CD14-positive monocyte (primary cell): ENCODE measurements at regions not wholly inside any gene's neighbourhood (a gene's known extent, or its start where the extent isn't known, plus 50 kb on each side); places are given as distances from the start of the nearest gene placed in this dataset.
A peak's percentile ranks its signal among the peaks of the same experiment; 100 is the strongest.

ENCODE experiments used
- DNase-seq, 3 donors: peaks; one replicate each; pipeline ENCODE4 v3.0.0-alpha.2; 2011 to 2022
- H2AFZ ChIP-seq: 2 replicates; pipeline ENCODE4 v1.6.0; 2012; ENCODE audit warnings: mild to moderate bottlenecking, low read depth, low read length, inconsistent platforms; ENCODE audit not compliant: insufficient read depth, poor library complexity, severe bottlenecking
- H3K27ac ChIP-seq, 2 donors: 1 replicate in 1 of 2; 2 replicates in 1 of 2; pipeline ENCODE4 v1.5.1; 2012 to 2013; ENCODE audit warnings: low read length in 2 of 2, control low read depth in 1 of 2, inconsistent platforms in 1 of 2, low read depth in 1 of 2, mild to moderate bottlenecking in 1 of 2
- H3K27me3 ChIP-seq, 2 donors: one replicate each; pipeline versions ENCODE4 v1.6.0 to v1.6.1; 2011 to 2013; ENCODE audit warnings: low read length in 2 of 2; ENCODE audit not compliant: control insufficient read depth in 2 of 2, insufficient read depth in 2 of 2
- H3K36me3 ChIP-seq, 2 donors: replicated peaks in 1 of 2; 1 replicate in 1 of 2; 2 replicates in 1 of 2; pipeline versions ENCODE4 v1.5.1 to v1.6.1; 2012 to 2013; ENCODE audit warnings: low read length in 2 of 2, control low read depth in 1 of 2, inconsistent platforms in 1 of 2, mild to moderate bottlenecking in 1 of 2; ENCODE audit not compliant: insufficient read depth in 2 of 2, control insufficient read depth in 1 of 2
- H3K4me1 ChIP-seq, 2 donors: 1 replicate in 1 of 2; 2 replicates in 1 of 2; pipeline versions ENCODE4 v1.5.1 to v1.6.1; 2012 to 2013; ENCODE audit warnings: low read length in 2 of 2, control low read depth in 1 of 2, inconsistent platforms in 1 of 2, mild to moderate bottlenecking in 1 of 2, moderate library complexity in 1 of 2; ENCODE audit not compliant: insufficient read depth in 2 of 2, control insufficient read depth in 1 of 2
- H3K4me2 ChIP-seq: replicated peaks from 2 replicates; pipeline ENCODE3; 2012; ENCODE audit warnings: low read length, moderate library complexity, mild to moderate bottlenecking; ENCODE audit not compliant: poor library complexity, severe bottlenecking; ENCODE audit errors: extremely low read depth
- H3K4me3 ChIP-seq, 3 experiments: fragments of 200-600 bp in 1 of 3; sonication (generic) in 1 of 3; replicated peaks in 1 of 3; 1 replicate in 2 of 3; 2 replicates in 1 of 3; pipeline ENCODE4 v1.5.1; 2011 to 2013; ENCODE audit warnings: low read length in 3 of 3, mild to moderate bottlenecking in 3 of 3, control low read depth in 2 of 3, low read depth in 2 of 3, inconsistent platforms in 1 of 3, moderate library complexity in 1 of 3
- H3K79me2 ChIP-seq: 2 replicates; pipeline ENCODE4 v1.6.0; 2012; ENCODE audit warnings: mild to moderate bottlenecking, control low read depth, inconsistent platforms, low read length, moderate library complexity; ENCODE audit not compliant: insufficient read depth
- H3K9ac ChIP-seq: 2 replicates; pipeline ENCODE4 v1.6.0; 2017; ENCODE audit warnings: low read length, mild to moderate bottlenecking; ENCODE audit not compliant: insufficient read depth, poor library complexity, severe bottlenecking
- H3K9me3 ChIP-seq, 2 donors: replicated peaks in 1 of 2; 1 replicate in 1 of 2; 2 replicates in 1 of 2; pipeline versions ENCODE4 v1.5.1 to v1.6.1; 2012 to 2013; ENCODE audit warnings: low read length in 2 of 2, control low read depth in 1 of 2; ENCODE audit not compliant: control insufficient read depth in 1 of 2, insufficient read depth in 1 of 2
- H4K20me1 ChIP-seq: 2 replicates; pipeline ENCODE4 v1.6.0; 2012; ENCODE audit warnings: mild to moderate bottlenecking, low read length, control low read depth, moderate library complexity; ENCODE audit not compliant: insufficient read depth
- H3K27ac Mint-ChIP-seq, 7 donors: one replicate each; pipeline ENCODE4 v1.8.0; 2020; ENCODE audit warnings: mild to moderate bottlenecking in 7 of 7, mixed read lengths in 7 of 7, moderate library complexity in 6 of 7, inconsistent platforms in 2 of 7
- H3K27me3 Mint-ChIP-seq, 3 donors: one replicate each; pipeline ENCODE4 v1.8.0; 2021 to 2022; ENCODE audit warnings: low read depth in 3 of 3, mild to moderate bottlenecking in 3 of 3, mixed read lengths in 3 of 3, moderate library complexity in 3 of 3, inconsistent platforms in 1 of 3
- H3K36me3 Mint-ChIP-seq, 2 donors: one replicate each; pipeline ENCODE4 v1.8.0; 2020; ENCODE audit warnings: mixed read lengths in 2 of 2, inconsistent platforms in 1 of 2, mild to moderate bottlenecking in 1 of 2
- H3K4me1 Mint-ChIP-seq: one replicate; pipeline ENCODE4 v1.8.0; 2020; ENCODE audit warnings: mild to moderate bottlenecking, mixed read lengths
- H3K4me3 Mint-ChIP-seq, 2 donors: one replicate each; pipeline ENCODE4 v1.8.0; 2020; ENCODE audit warnings: mild to moderate bottlenecking in 2 of 2, mixed read lengths in 2 of 2, moderate library complexity in 1 of 2
- H3K9me3 Mint-ChIP-seq, 7 donors: one replicate each; pipeline ENCODE4 v1.8.0; 2020 to 2022; ENCODE audit warnings: mixed read lengths in 7 of 7, mild to moderate bottlenecking in 6 of 7, moderate library complexity in 6 of 7, inconsistent platforms in 2 of 7
- CTCF ChIP-seq: fragments of 200-600 bp; IDR thresholded peaks from one replicate; pipeline ENCODE4 v1.8.0; 2022; ENCODE audit warnings: antibody characterized with exemption, mild to moderate bottlenecking
- WGBS: methylation state at CpG from one replicate; pipeline ENCODE4 v1.1.5; 2013; ENCODE audit warnings: missing lambda C conversion rate; ENCODE audit not compliant: insufficient coverage; 5-methylcytosine and 5-hydroxymethylcytosine counted together
- intact Hi-C, 2 donors: fragments of 100-400 bp; cut with micrococcal nuclease; formaldehyde crosslinking; loops; one replicate each; pipeline versions ENCODE4 v1.15.0 to v1.15.1; 2023

DNA sequence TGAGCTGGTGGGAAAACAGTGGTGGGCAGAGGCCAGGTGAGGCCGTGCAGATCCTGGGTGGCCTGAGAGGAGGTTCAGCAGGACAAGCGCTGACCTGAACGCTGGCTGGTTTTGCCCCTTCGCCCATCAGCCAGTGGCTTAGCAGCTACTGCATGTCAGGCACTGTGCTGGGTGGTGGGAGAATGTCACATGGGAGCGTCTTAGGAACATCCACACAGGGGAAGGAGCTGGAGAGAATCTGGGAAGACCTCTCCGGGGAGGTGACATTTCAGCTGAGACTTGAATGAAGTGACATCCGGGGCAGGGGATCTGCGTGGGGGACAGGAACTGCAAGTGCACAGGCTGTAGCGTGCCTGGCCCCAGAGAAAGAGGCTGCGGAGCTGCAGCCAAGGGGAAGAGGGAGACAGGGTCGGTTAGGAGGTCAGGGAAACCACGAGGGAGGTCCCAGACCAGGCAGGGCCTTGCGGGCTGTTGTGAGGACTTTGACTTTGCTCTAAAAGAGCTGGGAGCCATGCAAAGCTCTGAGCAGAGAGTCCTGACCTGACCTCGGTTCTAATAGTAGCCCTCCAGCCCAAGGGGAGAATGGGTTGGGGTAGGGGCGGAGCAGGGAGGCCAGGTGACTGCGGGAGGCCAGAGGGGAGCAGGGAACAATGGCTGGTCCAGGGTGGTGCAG is 156.8 kb upstream of the PTPN1 start:
- H3K9me3 ChIP-seq, result no peaks in the 10 kb centered on the region
- H3K4me1 ChIP-seq, result peaks cover 35 to 36% of the 10 kb centered on the region in 2 donors
- 30% methylated on average over 15 of the region's 16 CpGs for WGBS
- peak; percentile 21 to 44 (median 40) for DNase-seq
- Mint-ChIP-seq H3K4me3 (peak overlapping the region in 1 of 2 donors; percentile 43), H3K4me1 (peaks cover 46% of the 10 kb centered on the region), H3K27me3 (peaks cover 3 to 7% (median 5%) of the 10 kb centered on the region in 3 donors), H3K27ac (peak overlapping the region in 5 of 7 donors; percentile 7 to 73 (median 63)), H3K36me3 (no peaks in the 10 kb centered on the region), H3K9me3 (peaks cover 0 to 2% (median 0%) of the 10 kb centered on the region in 7 donors)
- no peaks in the 10 kb centered on the region for H3K27me3 ChIP-seq
- no peaks in the 10 kb centered on the region for H4K20me1 ChIP-seq
- no peak overlapping the region for H3K9ac ChIP-seq
- no peaks in the 10 kb centered on the region for H3K36me3 ChIP-seq
- no peak for TF ChIP-seq CTCF
- H3K79me2 ChIP-seq, result no peaks in the 10 kb centered on the region
- no peak overlapping the region for H3K27ac ChIP-seq
- no peak overlapping the region for H3K4me3 ChIP-seq
- H2AFZ ChIP-seq, result peak overlapping the region; percentile 61
- H3K4me2 ChIP-seq, result no peak overlapping the region
- intact Hi-C loops, result no loop called here

DNA sequence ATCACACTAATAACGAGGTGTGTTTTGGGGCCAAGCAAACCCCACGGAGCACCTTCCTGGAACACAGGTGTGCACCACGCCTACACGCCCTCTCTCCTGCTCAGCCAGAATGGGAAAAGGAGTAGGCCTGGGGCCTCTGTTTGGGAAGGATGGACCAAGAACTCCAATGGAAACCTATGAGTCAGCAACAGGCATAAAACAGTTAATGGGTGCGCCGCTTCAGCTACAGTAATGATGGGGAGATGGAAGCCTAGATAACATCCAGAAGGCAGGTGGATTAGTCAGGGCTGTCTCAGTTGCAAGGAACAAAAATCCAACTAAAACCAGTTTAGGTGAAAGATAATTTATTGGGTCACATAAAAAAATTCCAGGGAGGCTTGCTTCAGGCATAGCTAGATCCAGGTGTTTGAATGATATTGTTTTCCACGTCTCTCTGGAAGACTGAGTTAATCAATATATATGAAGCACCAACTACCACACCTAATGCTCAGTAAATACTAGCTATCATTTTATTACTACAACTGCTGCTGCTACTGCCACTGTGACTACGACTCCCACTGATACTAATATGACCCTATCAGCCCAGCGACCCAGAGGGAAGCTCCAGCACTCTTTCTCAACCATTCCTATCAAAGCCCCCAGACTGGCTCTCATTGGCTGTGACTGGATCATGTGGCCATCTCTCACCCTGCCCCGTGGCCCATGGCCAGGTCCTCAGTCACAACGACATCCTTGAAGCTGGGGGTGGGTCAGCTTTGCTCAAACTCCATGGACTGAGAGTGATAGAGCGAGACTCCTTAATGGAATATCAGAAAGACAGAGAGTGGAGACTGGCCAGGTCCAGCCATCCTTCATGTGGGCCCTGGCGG is 155.2 kb upstream of the PTPN1 start:
- H3K9me3 ChIP-seq, result no peaks in the 10 kb centered on the region
- no peaks in the 10 kb centered on the region for H4K20me1 ChIP-seq
- no peak overlapping the region for H3K4me3 ChIP-seq
- no peak overlapping the region for H3K9ac ChIP-seq
- H3K4me2 ChIP-seq, result no peak overlapping the region
- no peak overlapping the region for H2AFZ ChIP-seq
- no peak overlapping the region for H3K27ac ChIP-seq
- no peak for DNase-seq
- Mint-ChIP-seq H3K9me3 (no peaks in the 10 kb centered on the region), H3K4me1 (peaks cover 36% of the 10 kb centered on the region), H3K4me3 (no peak overlapping the region), H3K27me3 (peaks cover 3 to 9% (median 5%) of the 10 kb centered on the region in 3 donors), H3K27ac (no peak overlapping the region), H3K36me3 (no peaks in the 10 kb centered on the region)
- intact Hi-C loops, result no loop called here
- H3K36me3 ChIP-seq, result no peaks in the 10 kb centered on the region
- H3K79me2 ChIP-seq, result no peaks in the 10 kb centered on the region
- H3K27me3 ChIP-seq, result no peaks in the 10 kb centered on the region
- WGBS, result 78% methylated on average over 9 of the region's 13 CpGs
- no peak for TF ChIP-seq CTCF
- H3K4me1 ChIP-seq, result peaks cover 20 to 22% of the 10 kb centered on the region in 2 donors
